ENCODE measurements at regions not wholly inside any gene's neighbourhood (a gene's known extent, or its start where the extent isn't known, plus 50 kb on each side); places are given as distances from the start of the nearest gene placed in this dataset.

- TF ChIP-seq GATA3 (IDR thresholded peaks at IDR 0.05; ENCODE audit: low read depth, low read length) (no peak), GATA2 (IDR thresholded peaks at IDR 0.05; ENCODE audit: low read depth, low read length) (no peak)
Observed at GRCh38 chr5:54733101-54733500, 215.5 kb downstream of the SNX18 start.

DNA sequence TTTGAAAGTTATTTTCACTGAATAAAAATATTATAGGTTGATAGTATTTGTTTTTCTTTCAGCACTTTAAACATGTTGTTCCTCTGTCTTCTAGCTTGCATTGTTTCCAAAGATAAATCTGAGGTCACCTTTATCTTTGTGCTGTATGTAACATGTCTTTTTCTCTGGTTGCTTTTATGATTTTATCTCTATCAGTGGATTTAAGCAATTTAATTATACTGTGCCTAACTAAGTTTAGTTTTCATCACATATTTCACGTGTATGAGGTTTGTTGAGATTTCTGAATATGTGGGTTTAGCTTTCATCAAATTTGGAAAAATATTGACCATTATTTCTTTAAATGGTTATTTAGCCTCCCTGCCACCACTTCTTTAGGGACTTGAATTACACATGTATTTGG lies 214.5 kb downstream of the SNX18 start:
- TF ChIP-seq GATA2 (IDR thresholded peaks at IDR 0.05; ENCODE audit: low read depth, low read length) (no peak), GATA3 (IDR thresholded peaks at IDR 0.05; ENCODE audit: low read depth, low read length) (peak; percentile 72)

DNA sequence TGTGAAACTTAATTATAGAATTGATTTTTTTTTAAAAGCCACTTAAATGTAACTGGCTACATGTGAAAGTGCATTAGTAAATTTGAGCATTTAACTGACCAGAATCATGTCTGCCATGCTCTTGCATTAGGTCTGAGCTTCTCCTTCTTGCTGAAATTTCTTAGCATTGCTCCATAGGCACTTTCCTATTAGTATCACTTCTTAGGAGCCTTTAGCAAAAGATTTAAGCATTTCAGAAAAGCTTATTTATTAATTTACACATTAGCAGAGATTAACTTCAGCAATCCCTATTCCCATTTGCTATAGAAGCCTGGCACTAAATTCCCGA lies 211.0 kb downstream of the SNX18 start:
- TF ChIP-seq GATA3 (IDR thresholded peaks at IDR 0.05; ENCODE audit: low read depth, low read length) (no peak), GATA2 (IDR thresholded peaks at IDR 0.05; ENCODE audit: low read depth, low read length) (no peak)

GRCh38 chr5:54727874-54728587 lies 210.5 kb downstream of the SNX18 start:
- no peak for TF ChIP-seq GATA2 (IDR thresholded peaks at IDR 0.05; ENCODE audit: low read depth, low read length)
- no peak for TF ChIP-seq GATA3 (IDR thresholded peaks at IDR 0.05; ENCODE audit: low read depth, low read length)

- TF ChIP-seq GATA2 (IDR thresholded peaks at IDR 0.05; ENCODE audit: low read depth, low read length) (no peak), GATA3 (IDR thresholded peaks at IDR 0.05; ENCODE audit: low read depth, low read length) (no peak)
Observed at GRCh38 chr5:54725391-54726280, 208.1 kb downstream of the SNX18 start.

- TF ChIP-seq GATA3 (IDR thresholded peaks at IDR 0.05; ENCODE audit: low read depth, low read length) (no peak), GATA2 (IDR thresholded peaks at IDR 0.05; ENCODE audit: low read depth, low read length) (no peak)
Observed at GRCh38 chr5:54722846-54723433, 205.4 kb downstream of the SNX18 start.

- TF ChIP-seq GATA2 (IDR thresholded peaks at IDR 0.05; ENCODE audit: low read depth, low read length) (no peak), GATA3 (IDR thresholded peaks at IDR 0.05; ENCODE audit: low read depth, low read length) (no peak)
Observed at GRCh38 chr5:54721951-54722654, 204.5 kb downstream of the SNX18 start.

DNA sequence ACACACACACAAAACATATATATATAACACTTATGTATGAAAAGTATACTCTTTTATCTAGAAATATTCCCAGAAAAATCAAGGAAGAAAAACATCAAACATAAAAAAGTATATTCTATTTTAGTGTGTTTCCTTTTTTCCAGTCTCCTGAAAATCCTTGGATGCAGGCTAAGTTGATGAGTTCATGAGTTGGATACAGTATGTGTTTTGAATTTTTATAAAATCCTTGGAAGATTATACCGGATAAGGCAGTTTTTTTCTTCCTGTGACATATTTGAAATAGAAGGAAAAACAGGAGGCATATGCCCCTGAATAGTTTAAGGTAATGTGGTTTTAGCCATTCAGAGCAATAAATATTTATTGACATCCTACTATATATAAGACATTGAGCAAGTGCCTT lies 203.6 kb downstream of the SNX18 start:
- TF ChIP-seq GATA3 (IDR thresholded peaks at IDR 0.05; ENCODE audit: low read depth, low read length) = no peak
- no peak for TF ChIP-seq GATA2 (IDR thresholded peaks at IDR 0.05; ENCODE audit: low read depth, low read length)

GRCh38 chr5:54720341-54720740 lies 202.8 kb downstream of the SNX18 start:
- TF ChIP-seq GATA3 (IDR thresholded peaks at IDR 0.05; ENCODE audit: low read depth, low read length) (no peak), GATA2 (IDR thresholded peaks at IDR 0.05; ENCODE audit: low read depth, low read length) (no peak)

DNA sequence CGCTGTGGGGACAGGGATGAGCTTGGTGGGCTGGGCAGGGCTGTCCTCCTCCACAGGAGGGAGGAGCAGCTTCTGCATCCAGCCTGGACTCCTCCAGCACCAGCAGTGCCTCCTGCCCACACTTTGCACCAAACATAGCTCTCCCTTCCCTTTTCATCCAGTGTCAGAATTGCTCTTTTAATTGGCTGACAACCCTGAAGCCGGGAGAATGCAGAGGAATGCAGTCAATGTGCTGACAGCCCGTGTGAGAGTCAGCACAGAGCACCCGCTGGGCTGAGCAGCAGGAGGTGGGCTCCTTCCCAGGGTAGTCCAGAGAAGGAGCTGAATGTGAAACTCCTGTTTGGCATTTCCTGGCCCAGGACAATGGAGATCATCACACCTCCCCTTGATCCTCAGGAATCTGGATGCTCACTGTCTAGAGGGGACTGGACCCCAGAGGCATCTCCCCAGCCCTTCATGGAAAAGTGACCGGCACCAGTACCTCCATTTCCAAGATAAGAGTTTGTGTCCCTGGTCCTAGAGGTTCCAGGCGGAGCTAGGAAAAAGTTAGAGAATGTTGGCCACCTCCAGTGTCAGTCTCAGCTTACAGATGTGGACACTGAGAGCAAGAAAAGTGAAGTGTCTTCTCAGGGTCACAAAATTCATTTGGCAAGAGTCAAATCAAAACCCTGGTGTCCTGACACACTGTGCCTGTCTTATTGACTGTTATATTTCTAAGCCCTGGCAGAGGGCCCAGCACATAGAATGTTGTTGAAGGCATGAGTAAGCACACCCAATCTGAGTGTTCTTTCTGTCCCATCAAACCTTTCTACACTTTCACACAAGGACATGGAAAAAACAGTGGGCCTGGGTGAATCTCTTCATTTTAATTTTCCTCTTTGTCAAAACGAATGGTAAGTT lies 202.1 kb downstream of the SNX18 start:
- no peak for TF ChIP-seq GATA2 (IDR thresholded peaks at IDR 0.05; ENCODE audit: low read depth, low read length)
- no peak for TF ChIP-seq GATA3 (IDR thresholded peaks at IDR 0.05; ENCODE audit: low read depth, low read length)

DNA sequence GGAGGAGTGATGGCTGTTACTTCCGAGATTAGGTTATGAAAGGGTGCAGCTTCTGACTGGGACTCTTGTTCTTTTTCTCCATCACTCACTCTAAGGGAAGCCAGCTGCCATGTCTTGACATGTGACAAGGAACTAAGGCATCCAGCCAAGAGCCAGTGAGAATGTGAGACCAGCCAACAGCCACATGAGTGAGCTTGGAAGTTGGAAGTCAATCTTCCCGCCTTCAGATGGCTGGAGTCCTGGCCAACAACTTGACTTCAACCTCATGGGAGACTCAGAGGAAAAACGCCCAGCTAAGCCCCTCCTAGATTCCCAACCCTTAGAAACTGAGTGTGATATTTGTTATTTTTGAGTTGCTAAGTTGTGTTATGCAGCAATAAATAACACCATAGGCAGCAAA lies 201.1 kb downstream of the SNX18 start:
- no peak for TF ChIP-seq GATA3 (IDR thresholded peaks at IDR 0.05; ENCODE audit: low read depth, low read length)
- no peak for TF ChIP-seq GATA2 (IDR thresholded peaks at IDR 0.05; ENCODE audit: low read depth, low read length)

DNA sequence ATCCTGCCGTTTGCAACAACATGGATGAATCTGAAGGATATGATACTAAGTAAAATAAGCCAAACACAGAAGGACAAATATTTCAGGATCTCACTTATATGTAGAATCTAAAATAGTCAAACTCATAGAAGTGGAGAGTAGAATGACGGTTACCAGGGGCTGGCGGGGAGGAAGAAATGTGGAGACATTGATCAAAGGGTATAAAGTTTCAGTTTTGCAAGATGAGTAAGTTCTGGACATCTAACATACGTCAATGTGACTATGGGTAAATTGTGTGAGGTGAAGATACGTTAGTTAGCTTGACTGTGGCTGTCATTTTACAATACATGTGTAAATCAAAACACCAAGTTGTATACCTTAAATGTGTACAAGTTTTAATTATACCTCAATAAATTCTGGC lies 200.3 kb downstream of the SNX18 start:
- no peak for TF ChIP-seq GATA3 (IDR thresholded peaks at IDR 0.05; ENCODE audit: low read depth, low read length)
- no peak for TF ChIP-seq GATA2 (IDR thresholded peaks at IDR 0.05; ENCODE audit: low read depth, low read length)

- TF ChIP-seq GATA2 (IDR thresholded peaks at IDR 0.05; ENCODE audit: low read depth, low read length) (no peak), GATA3 (IDR thresholded peaks at IDR 0.05; ENCODE audit: low read depth, low read length) (no peak)
Observed at GRCh38 chr5:54717459-54717858, 199.9 kb downstream of the SNX18 start.
